ENCODE measurements at regions not wholly inside any gene's neighbourhood (a gene's known extent, or its start where the extent isn't known, plus 50 kb on each side); places are given as distances from the start of the nearest gene placed in this dataset.

GRCh38 chrX:122113896-122114295, 1066.5 kb downstream of the GLUD2 start:
- H3K4me1 Mint-ChIP-seq (ENCODE audit: low read depth, unreplicated experiment) = no peaks in the 10 kb centered on the region
- H3K4me3 Mint-ChIP-seq (ENCODE audit: low read depth, unreplicated experiment) = no peak overlapping the region
- H3K9me3 Mint-ChIP-seq (ENCODE audit: low read depth, unreplicated experiment) = no peaks in the 10 kb centered on the region
- BruUV-seq (replicated peaks) = no TSS peak
- no peak for TF ChIP-seq CTCF (IDR thresholded peaks at IDR 0.05; ENCODE audit: unreplicated experiment)
- DNase-seq = no peak
- no peak overlapping the region for H3K27ac Mint-ChIP-seq (ENCODE audit: unreplicated experiment)
- CTCF ChIA-PET = no interaction called here
- no peaks in the 10 kb centered on the region for H3K27me3 Mint-ChIP-seq (ENCODE audit: unreplicated experiment)
- no peaks in the 10 kb centered on the region for H3K36me3 Mint-ChIP-seq (ENCODE audit: insufficient read depth, unreplicated experiment)
- intact Hi-C loops (cut with micrococcal nuclease; ENCODE audit: unreplicated experiment) = no loop called here

GRCh38 chrX:122115604-122116003, 1068.2 kb downstream of the GLUD2 start:
- no peak for DNase-seq
- H3K4me1 Mint-ChIP-seq (ENCODE audit: low read depth, unreplicated experiment) = no peaks in the 10 kb centered on the region
- CTCF ChIA-PET = no interaction called here
- TF ChIP-seq CTCF (IDR thresholded peaks at IDR 0.05; ENCODE audit: unreplicated experiment) = no peak
- H3K27ac Mint-ChIP-seq (ENCODE audit: unreplicated experiment) = no peak overlapping the region
- no peaks in the 10 kb centered on the region for H3K36me3 Mint-ChIP-seq (ENCODE audit: insufficient read depth, unreplicated experiment)
- H3K4me3 Mint-ChIP-seq (ENCODE audit: low read depth, unreplicated experiment) = no peak overlapping the region
- H3K9me3 Mint-ChIP-seq (ENCODE audit: low read depth, unreplicated experiment) = no peaks in the 10 kb centered on the region
- BruUV-seq (replicated peaks) = no TSS peak
- H3K27me3 Mint-ChIP-seq (ENCODE audit: unreplicated experiment) = no peaks in the 10 kb centered on the region
- intact Hi-C loops (cut with micrococcal nuclease; ENCODE audit: unreplicated experiment) = no loop called here

- TF ChIP-seq CTCF (IDR thresholded peaks at IDR 0.05; ENCODE audit: unreplicated experiment) = no peak
- Mint-ChIP-seq H3K9me3 (ENCODE audit: low read depth, unreplicated experiment) (no peaks in the 10 kb centered on the region), H3K27ac (ENCODE audit: unreplicated experiment) (no peak overlapping the region), H3K4me3 (ENCODE audit: low read depth, unreplicated experiment) (no peak overlapping the region), H3K4me1 (ENCODE audit: low read depth, unreplicated experiment) (no peaks in the 10 kb centered on the region), H3K27me3 (ENCODE audit: unreplicated experiment) (no peaks in the 10 kb centered on the region), H3K36me3 (ENCODE audit: insufficient read depth, unreplicated experiment) (no peaks in the 10 kb centered on the region)
- CTCF ChIA-PET = no interaction called here
- BruUV-seq (replicated peaks) = no TSS peak
- no peak for DNase-seq
- intact Hi-C loops (cut with micrococcal nuclease; ENCODE audit: unreplicated experiment) = no loop called here
Observed at GRCh38 chrX:122119361-122119760, 1064.7 kb upstream of the GRIA3 start.

GRCh38 chrX:122122274-122122673, 1061.8 kb upstream of the GRIA3 start:
- H3K27me3 Mint-ChIP-seq (ENCODE audit: unreplicated experiment) = no peaks in the 10 kb centered on the region
- no peak for TF ChIP-seq CTCF (IDR thresholded peaks at IDR 0.05; ENCODE audit: unreplicated experiment)
- CTCF ChIA-PET = no interaction called here
- no peak for DNase-seq
- intact Hi-C loops (cut with micrococcal nuclease; ENCODE audit: unreplicated experiment) = no loop called here
- no peak overlapping the region for H3K27ac Mint-ChIP-seq (ENCODE audit: unreplicated experiment)
- H3K9me3 Mint-ChIP-seq (ENCODE audit: low read depth, unreplicated experiment) = peaks cover 3% of the 10 kb centered on the region
- no peaks in the 10 kb centered on the region for H3K36me3 Mint-ChIP-seq (ENCODE audit: insufficient read depth, unreplicated experiment)
- no TSS peak for BruUV-seq (replicated peaks)
- no peaks in the 10 kb centered on the region for H3K4me1 Mint-ChIP-seq (ENCODE audit: low read depth, unreplicated experiment)
- H3K4me3 Mint-ChIP-seq (ENCODE audit: low read depth, unreplicated experiment) = no peak overlapping the region

GRCh38 chrX:122133478-122133877, 1050.6 kb upstream of the GRIA3 start:
- H3K4me1 Mint-ChIP-seq (ENCODE audit: low read depth, unreplicated experiment) = no peaks in the 10 kb centered on the region
- H3K27me3 Mint-ChIP-seq (ENCODE audit: unreplicated experiment) = no peaks in the 10 kb centered on the region
- no peak overlapping the region for H3K27ac Mint-ChIP-seq (ENCODE audit: unreplicated experiment)
- H3K9me3 Mint-ChIP-seq (ENCODE audit: low read depth, unreplicated experiment) = peaks cover 2% of the 10 kb centered on the region
- BruUV-seq (replicated peaks) = no TSS peak
- DNase-seq = no peak
- CTCF ChIA-PET = no interaction called here
- no peaks in the 10 kb centered on the region for H3K36me3 Mint-ChIP-seq (ENCODE audit: insufficient read depth, unreplicated experiment)
- intact Hi-C loops (cut with micrococcal nuclease; ENCODE audit: unreplicated experiment) = no loop called here
- H3K4me3 Mint-ChIP-seq (ENCODE audit: low read depth, unreplicated experiment) = no peak overlapping the region
- no peak for TF ChIP-seq CTCF (IDR thresholded peaks at IDR 0.05; ENCODE audit: unreplicated experiment)
